ENCODE measurements at regions not wholly inside any gene's neighbourhood (a gene's known extent, or its start where the extent isn't known, plus 50 kb on each side); places are given as distances from the start of the nearest gene placed in this dataset.

- H3K4me3 ChIP-seq, result no peak overlapping the region
- no peaks in the 10 kb centered on the region for H3K9me3 ChIP-seq
- no peaks in the 10 kb centered on the region for H3K27me3 ChIP-seq
- no peak for DNase-seq
- TF ChIP-seq POLR2A (IDR thresholded peaks at IDR 0.05), result no peak
- TF ChIP-seq CTCF (IDR thresholded peaks at IDR 0.05), result no peak
- 52 to 65% (median 59%) methylated on average over 4 of the region's 4 CpGs for WGBS, 4 donors
- no peak for ATAC-seq
- H3K36me3 ChIP-seq, result no peaks in the 10 kb centered on the region
- no peak overlapping the region for H3K27ac ChIP-seq
- peaks cover 0 to 30% (median 16%) of the 10 kb centered on the region in 12 donors for H3K4me1 ChIP-seq
- intact Hi-C loops (cut with DNase I), result no loop called here
Measured at GRCh38 chr2:207288628-207289027, 122.9 kb upstream of the KLF7 start.

GRCh38 chr2:207289295-207290018 is 123.7 kb upstream of the KLF7 start:
- WGBS, 4 donors, result 42 to 60% (median 46%) methylated on average over 2 of the region's 2 CpGs
- DNase-seq, result no peak
- TF ChIP-seq CTCF (IDR thresholded peaks at IDR 0.05), result no peak
- no peak for TF ChIP-seq POLR2A (IDR thresholded peaks at IDR 0.05)
- H3K9me3 ChIP-seq, result no peaks in the 10 kb centered on the region
- no peak overlapping the region for H3K27ac ChIP-seq
- H3K4me3 ChIP-seq, result no peak overlapping the region
- no peak for ATAC-seq
- no peaks in the 10 kb centered on the region for H3K27me3 ChIP-seq
- peaks cover 0 to 23% (median 11%) of the 10 kb centered on the region in 12 donors for H3K4me1 ChIP-seq
- intact Hi-C loops (cut with DNase I), result no loop called here
- H3K36me3 ChIP-seq, result no peaks in the 10 kb centered on the region

DNA sequence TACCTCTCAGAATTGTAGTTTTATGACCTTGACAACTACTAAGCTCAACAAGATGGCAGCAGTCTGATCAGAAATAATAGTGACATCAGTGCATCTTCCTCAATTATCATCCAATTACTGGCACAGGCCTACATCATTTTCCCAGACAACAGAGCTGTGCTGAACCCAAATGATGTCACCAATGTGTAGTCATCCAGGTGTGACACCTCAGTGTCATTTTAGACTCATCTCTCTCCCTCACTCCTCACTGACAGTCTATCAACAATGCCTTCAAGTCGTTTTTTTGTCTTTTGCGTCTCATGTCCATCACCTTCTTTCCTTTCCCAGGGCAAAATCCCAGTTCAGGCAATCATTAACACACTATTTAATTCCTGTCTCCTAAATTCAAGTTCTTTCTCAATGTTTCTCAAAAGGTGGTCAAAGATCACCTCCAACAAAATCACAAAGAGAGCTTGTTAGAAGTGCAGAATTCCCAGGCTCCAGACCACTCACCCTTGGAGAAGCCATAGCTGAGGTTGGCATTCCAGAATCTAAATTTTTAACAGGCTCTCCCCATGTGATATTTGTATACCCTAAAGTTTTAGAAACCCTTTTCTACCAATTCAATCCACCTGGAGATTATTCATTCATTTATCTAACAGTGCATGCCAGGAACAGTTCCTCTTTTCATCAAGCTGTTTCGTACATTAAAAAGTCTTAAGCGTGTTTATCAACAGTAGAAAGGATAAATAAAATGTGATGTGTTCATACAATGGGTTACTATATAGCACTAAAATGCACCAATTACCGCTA is 125.3 kb upstream of the KLF7 start:
- Histone ChIP-seq H3K36me3 (no peaks in the 10 kb centered on the region), H3K27ac (no peak overlapping the region), H3K9me3 (no peaks in the 10 kb centered on the region), H3K27me3 (no peaks in the 10 kb centered on the region), H3K4me3 (no peak overlapping the region), H3K4me1 (peaks cover 0 to 9% (median under 1%) of the 10 kb centered on the region in 12 donors)
- TF ChIP-seq POLR2A (IDR thresholded peaks at IDR 0.05), result no peak
- ATAC-seq, result no peak
- intact Hi-C loops (cut with DNase I), result no loop called here
- 91 to 95% (median 94%) methylated on average over 5 of the region's 5 CpGs for WGBS, 4 donors
- DNase-seq, result no peak

DNA sequence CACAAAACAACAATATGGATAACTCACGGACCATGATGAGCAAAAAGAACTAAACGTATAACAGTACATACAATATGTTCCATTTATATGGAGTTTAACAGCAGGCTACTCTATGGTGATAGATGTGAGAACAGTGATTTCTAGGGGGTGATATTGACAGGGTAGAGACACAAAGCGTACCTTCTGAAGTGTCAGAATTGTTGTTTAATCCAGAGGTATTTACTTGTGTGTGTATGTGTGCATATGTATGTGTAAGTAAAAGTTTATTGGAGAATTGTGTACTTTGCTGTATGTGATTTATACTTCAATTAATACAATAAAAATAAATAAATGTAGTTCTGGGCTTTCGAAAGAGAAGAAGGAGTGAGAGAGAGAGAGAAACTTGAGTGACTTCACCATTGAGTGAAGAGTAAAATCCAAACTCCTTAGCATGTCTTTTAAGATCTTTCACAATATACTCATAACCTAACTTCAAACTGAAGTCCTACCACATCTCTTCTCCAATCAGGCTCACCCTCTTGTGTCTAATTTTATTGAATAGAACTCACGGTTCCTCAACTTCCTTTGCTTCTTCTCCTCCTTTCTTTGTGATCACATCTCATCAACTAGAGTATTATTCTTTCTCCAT is 126.0 kb upstream of the KLF7 start:
- DNase-seq, result no peak
- Histone ChIP-seq H3K9me3 (no peaks in the 10 kb centered on the region), H3K36me3 (no peaks in the 10 kb centered on the region), H3K4me1 (peaks cover 0 to 11% (median 1%) of the 10 kb centered on the region in 12 donors), H3K27ac (no peak overlapping the region), H3K27me3 (no peaks in the 10 kb centered on the region), H3K4me3 (no peak overlapping the region)
- no peak for ATAC-seq
- 91 to 94% (median 93%) methylated on average over 5 of the region's 5 CpGs for WGBS, 4 donors
- intact Hi-C loops (cut with DNase I), result no loop called here
- no peak for TF ChIP-seq POLR2A (IDR thresholded peaks at IDR 0.05)
- TF ChIP-seq CTCF (IDR thresholded peaks at IDR 0.05), result no peak

Data from heart left ventricle (tissue), 16 donors.